HG02571 (cell line): ENCODE measurements at regions not wholly inside any gene's neighbourhood (a gene's known extent, or its start where the extent isn't known, plus 50 kb on each side); places are given as distances from the start of the nearest gene placed in this dataset.

ENCODE experiments used
- ATAC-seq: cut with Tn5 transposase; IDR thresholded peaks from one replicate; pipeline ENCODE4 v1.9.1; 2021; ENCODE audit warnings: mild to moderate bottlenecking, moderate library complexity; ENCODE audit not compliant: unreplicated experiment

- no peak for ATAC-seq
Measured at GRCh38 chr5:173826086-173826427, 62.1 kb upstream of the CPEB4 start.

GRCh38 chr5:173826428-173827350 lies 61.5 kb upstream of the CPEB4 start:
- no peak for ATAC-seq

DNA sequence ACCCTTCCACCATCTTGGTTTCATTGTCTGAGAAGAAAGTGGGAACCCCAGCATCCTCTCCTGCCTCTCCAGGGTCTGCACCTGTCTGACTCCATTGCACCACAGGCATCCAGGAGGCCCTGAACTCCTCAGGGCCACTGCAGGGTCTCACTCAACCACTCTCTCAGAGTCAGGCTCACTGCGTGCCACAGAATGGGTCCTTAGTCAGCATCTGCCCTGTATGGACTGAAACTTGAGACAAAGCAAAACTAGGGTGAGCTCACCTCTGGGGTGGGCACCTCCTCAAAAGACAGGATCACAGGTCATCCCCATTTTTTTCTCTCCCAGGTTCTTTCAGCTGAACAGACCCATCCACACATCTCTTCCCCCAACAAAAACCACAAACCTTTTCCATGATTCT lies 59.2 kb upstream of the CPEB4 start:
- ATAC-seq = no peak

DNA sequence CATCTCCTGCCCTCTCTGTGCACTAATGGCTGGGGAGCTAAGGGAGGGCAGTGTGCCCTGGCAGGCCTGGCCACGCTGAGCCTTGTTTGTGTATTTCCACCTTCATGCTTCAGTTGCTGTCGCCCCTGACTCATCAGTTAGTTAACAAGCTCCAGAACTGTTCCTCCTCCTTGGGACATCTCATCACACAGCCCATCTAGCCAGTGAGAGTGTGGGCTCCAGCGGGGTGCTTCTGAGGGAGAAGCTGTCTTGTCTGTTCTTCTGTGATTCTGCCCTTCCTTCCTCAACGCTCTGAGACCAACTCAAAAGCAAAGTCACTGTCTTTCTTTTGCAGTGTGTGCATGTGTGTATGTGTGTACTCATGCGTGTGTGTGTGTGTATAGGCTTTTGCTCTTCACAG lies 58.3 kb upstream of the CPEB4 start:
- ATAC-seq = no peak

- no peak for ATAC-seq
Measured at GRCh38 chr5:173830421-173830820, 57.7 kb upstream of the CPEB4 start.

DNA sequence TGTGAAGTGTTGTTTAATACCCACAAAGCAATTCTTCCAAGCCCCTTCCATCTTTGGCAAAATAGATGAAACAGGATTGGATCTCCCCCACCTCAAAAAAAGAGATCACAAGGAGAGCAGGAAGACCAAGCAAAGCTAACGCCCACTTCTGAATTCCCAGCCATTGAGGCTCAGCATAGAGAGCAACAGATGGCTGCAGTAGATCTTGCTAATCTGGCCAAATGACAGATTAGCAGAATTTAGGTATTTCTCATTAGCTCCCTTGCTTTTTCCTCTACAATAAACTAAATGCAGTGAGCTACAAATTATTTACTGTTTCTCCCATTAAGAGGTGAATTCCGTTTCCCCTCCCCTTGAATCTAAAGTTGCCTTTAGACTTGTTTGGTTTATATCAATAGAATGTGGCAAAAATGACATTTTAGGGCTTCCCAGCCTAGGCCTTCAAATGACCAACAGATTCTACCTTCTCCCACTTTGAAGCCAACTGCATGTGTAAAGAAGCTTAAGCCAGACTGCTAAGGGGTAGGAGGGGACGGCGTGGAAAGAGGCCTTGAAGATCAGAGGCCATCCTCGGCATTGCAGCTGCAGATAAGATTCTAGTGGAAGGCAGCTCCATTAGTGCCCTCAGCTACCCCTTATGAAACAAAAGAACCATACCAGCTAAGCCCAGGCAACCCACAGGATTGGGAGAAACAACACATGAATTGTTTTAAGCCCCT lies 56.8 kb upstream of the CPEB4 start:
- ATAC-seq = no peak

- no peak for ATAC-seq
Measured at GRCh38 chr5:173832386-173832785, 55.8 kb upstream of the CPEB4 start.

DNA sequence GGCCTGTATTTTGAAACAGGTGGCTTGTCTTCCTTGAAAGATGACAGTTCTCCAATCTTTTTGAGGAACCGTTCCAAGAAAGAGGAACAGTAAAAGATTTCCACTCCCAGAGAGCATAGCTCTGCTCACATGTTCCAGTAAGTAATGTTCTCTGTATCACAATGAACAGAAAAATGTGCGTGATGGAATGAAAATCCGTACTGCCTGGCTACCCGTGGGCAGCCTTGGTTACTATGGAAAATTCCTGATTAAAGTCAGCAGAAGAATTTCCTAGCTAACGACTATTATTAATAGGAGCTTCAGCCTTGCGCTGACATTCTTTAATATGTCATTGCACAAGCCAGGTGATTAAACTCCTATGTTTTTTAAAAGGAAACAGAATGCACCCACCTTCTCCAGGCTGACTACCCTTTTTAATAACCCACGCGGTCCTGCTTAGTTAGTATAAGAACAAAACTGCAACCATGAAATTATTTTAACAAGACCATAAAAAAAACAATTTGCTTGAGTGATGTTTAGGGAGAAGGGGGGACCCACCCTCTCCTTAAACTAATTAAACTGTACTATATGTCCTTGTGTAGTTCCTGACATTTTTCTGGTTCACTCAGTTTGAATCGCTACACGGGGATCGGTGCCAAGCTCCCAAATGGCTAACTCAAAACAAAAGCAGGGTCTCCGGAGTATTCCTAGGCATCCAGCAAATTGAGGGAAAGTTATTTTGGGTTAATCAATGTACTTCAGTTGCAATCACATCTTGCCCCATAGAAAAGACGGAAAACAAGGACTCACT lies 54.8 kb upstream of the CPEB4 start:
- ATAC-seq = no peak

GRCh38 chr5:173834071-173834771 lies 53.9 kb upstream of the CPEB4 start:
- ATAC-seq = no peak

DNA sequence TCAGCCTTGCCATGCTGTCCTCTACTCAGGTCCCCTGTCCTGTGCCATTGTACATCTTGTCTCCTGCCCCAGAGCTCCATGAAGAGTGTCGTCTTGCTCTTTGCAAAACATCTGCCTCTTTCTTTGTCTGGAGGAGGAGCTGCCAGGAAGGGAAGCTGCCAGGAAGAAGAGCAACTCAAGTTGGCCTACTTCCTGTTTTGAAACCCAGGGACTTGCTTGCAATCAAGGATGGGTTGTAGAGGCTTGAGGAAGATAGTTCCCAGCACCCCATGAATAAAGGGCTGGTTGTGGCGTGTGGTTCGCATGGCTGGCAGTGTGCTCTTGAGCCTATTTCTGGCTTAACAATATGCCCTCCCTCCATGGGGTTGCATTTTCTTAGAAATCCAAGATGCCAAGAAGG lies 53.0 kb upstream of the CPEB4 start:
- ATAC-seq = no peak

DNA sequence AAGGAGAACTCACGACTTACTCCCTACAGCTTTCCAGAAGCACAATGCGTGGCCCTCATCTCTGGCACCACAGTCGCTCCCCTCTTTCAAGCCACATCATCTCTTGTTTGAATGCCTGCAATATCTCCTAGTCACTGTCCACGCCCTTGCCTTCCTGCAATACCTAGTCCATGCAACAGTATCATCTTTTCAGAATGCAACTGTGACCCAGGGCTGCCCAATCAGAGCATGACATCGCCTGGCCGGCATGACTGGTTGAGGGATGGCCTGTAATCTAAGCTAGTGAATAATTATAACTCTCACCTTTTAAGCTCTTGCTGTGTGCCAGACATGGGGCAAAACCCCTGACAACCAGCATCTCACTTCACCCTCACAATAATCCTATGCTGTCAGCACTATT lies 52.5 kb upstream of the CPEB4 start:
- no peak for ATAC-seq

DNA sequence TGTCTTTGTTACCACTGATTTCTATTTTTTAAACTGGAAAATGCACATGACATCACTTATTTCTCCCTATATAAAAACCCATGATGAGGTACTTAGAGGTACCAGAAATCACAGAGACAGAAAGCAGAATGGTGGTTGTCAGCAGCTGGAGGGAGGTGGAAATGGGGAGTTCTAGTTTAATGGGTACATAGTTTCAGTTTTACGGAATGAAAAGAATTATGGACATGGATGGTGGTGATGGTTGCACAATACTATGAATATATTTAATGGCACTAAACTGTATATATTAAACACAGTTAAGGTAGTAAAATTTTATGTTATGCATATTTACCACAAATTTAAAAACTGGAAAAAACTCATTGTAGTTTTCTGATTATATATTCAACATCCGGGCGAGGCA lies 50.5 kb upstream of the CPEB4 start:
- no peak for ATAC-seq
